ENCODE measurements at regions not wholly inside any gene's neighbourhood (a gene's known extent, or its start where the extent isn't known, plus 50 kb on each side); places are given as distances from the start of the nearest gene placed in this dataset.

DNA sequence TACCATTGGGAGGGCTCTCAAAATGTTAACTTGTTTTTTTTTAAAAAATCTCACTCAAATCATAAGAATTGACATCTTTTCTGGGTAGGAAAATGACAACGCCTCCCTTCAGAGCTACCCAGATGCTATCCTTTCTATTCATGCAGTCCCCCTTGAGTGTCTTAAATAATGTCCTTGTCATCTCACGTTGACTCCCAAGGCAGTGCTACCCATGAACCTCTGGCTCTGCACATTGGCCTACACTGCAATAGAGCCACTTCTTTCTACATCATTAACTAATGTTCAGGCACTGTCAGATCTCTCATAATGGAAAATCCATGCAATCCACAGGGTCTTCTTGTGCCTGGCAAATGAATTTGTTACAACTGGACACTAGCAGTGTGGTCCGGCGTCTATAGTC is 569.8 kb upstream of the ZFHX3 start:
- TF ChIP-seq, protein P1, sequence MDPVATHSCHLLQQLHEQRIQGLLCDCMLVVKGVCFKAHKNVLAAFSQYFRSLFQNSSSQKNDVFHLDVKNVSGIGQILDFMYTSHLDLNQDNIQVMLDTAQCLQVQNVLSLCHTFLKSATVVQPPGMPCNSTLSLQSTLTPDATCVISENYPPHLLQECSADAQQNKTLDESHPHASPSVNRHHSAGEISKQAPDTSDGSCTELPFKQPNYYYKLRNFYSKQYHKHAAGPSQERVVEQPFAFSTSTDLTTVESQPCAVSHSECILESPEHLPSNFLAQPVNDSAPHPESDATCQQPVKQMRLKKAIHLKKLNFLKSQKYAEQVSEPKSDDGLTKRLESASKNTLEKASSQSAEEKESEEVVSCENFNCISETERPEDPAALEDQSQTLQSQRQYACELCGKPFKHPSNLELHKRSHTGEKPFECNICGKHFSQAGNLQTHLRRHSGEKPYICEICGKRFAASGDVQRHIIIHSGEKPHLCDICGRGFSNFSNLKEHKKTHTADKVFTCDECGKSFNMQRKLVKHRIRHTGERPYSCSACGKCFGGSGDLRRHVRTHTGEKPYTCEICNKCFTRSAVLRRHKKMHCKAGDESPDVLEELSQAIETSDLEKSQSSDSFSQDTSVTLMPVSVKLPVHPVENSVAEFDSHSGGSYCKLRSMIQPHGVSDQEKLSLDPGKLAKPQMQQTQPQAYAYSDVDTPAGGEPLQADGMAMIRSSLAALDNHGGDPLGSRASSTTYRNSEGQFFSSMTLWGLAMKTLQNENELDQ (CRISPR knock-in tag; IDR thresholded peaks at IDR 0.05; ENCODE audit: borderline replicate concordance): no peak
- TF ChIP-seq, protein P2, sequence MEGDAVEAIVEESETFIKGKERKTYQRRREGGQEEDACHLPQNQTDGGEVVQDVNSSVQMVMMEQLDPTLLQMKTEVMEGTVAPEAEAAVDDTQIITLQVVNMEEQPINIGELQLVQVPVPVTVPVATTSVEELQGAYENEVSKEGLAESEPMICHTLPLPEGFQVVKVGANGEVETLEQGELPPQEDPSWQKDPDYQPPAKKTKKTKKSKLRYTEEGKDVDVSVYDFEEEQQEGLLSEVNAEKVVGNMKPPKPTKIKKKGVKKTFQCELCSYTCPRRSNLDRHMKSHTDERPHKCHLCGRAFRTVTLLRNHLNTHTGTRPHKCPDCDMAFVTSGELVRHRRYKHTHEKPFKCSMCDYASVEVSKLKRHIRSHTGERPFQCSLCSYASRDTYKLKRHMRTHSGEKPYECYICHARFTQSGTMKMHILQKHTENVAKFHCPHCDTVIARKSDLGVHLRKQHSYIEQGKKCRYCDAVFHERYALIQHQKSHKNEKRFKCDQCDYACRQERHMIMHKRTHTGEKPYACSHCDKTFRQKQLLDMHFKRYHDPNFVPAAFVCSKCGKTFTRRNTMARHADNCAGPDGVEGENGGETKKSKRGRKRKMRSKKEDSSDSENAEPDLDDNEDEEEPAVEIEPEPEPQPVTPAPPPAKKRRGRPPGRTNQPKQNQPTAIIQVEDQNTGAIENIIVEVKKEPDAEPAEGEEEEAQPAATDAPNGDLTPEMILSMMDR (CRISPR knock-in tag; IDR thresholded peaks at IDR 0.05): no peak
- TF ChIP-seq ZNF775 (CRISPR knock-in tag; IDR thresholded peaks at IDR 0.05; ENCODE audit: borderline replicate concordance) (no peak), E2F5 (CRISPR knock-in tag; conservative IDR thresholded peaks at IDR 0.05) (no peak), YY1 (IDR thresholded peaks at IDR 0.05; ENCODE audit: insufficient read depth, insufficient replicate concordance, low read depth, low read length) (no peak), ERF (CRISPR knock-in tag; IDR thresholded peaks at IDR 0.05) (no peak)

Data from HepG2 (cell line).